ENCODE measurements at regions not wholly inside any gene's neighbourhood (a gene's known extent, or its start where the extent isn't known, plus 50 kb on each side); places are given as distances from the start of the nearest gene placed in this dataset.
"Not testable (repeated sequence)": the region's sequence is repeated elsewhere in the genome, so short reads cannot be mapped to it uniquely, and the experiment has no call there.

DNA sequence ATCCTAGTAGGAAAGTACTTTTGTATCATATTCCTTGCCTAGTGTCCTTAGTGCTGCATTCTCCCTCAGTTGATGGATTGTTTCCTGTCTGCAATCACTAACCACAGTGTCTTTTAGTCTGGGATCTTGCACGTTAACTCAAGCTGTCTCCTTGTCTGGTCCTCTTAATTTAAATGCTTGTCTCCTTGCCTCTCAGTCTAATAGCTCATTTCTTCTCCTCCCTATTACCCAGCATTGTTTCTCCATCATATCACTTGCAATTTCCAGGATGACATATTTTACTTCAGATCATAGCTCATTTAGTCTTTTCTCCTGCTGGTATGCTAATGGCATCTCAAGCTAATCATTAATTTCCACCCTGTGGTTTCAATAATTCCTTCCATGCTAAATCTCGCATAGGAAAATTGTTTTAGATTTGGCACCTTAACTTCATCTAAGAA, 2052.0 kb upstream of the C9orf72 start:
- no peak overlapping the region for H3K4me3 ChIP-seq
- H3K4me1 ChIP-seq: no peaks in the 10 kb centered on the region
- TF ChIP-seq POLR2A (IDR thresholded peaks at IDR 0.05): no peak
- TF ChIP-seq EP300 (IDR thresholded peaks at IDR 0.05): no peak
- TF ChIP-seq POLR2AphosphoS5 (IDR thresholded peaks at IDR 0.05): no peak
- TF ChIP-seq, protein P1, sequence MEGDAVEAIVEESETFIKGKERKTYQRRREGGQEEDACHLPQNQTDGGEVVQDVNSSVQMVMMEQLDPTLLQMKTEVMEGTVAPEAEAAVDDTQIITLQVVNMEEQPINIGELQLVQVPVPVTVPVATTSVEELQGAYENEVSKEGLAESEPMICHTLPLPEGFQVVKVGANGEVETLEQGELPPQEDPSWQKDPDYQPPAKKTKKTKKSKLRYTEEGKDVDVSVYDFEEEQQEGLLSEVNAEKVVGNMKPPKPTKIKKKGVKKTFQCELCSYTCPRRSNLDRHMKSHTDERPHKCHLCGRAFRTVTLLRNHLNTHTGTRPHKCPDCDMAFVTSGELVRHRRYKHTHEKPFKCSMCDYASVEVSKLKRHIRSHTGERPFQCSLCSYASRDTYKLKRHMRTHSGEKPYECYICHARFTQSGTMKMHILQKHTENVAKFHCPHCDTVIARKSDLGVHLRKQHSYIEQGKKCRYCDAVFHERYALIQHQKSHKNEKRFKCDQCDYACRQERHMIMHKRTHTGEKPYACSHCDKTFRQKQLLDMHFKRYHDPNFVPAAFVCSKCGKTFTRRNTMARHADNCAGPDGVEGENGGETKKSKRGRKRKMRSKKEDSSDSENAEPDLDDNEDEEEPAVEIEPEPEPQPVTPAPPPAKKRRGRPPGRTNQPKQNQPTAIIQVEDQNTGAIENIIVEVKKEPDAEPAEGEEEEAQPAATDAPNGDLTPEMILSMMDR (IDR thresholded peaks at IDR 0.05): no peak
- intact Hi-C loops (cut with DNase I): no loop called here
- no peak overlapping the region for H3K27ac ChIP-seq
- WGBS, 2 donors: 22 to 37% methylated on average over 2 of the region's 2 CpGs
- H3K36me3 ChIP-seq: no peaks in the 10 kb centered on the region
- DNase-seq: no peak
- no peaks in the 10 kb centered on the region for H3K9me3 ChIP-seq
- H3K27me3 ChIP-seq: no peaks in the 10 kb centered on the region

DNA sequence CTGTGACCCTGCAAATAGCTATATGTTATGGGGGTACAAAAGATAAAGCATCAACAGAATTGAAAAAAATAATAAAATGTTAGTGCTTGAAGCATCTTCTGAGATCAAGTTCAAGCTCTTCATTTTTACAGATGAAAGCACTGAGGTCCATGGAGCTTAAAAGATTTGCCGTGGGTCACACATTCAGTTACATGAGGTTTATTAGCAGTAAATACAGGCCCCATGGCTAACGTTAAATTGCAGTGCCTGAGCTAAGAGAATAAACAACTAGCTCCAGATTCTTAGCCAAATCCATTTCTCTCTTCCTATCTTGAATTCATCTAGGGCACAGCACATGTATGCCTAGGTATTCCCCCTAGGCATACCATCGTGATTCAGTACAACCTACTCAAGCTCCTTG, 2052.7 kb upstream of the C9orf72 start:
- Histone ChIP-seq H3K4me3 (no peak overlapping the region), H3K27me3 (no peaks in the 10 kb centered on the region), H3K27ac (no peak overlapping the region), H3K36me3 (no peaks in the 10 kb centered on the region), H3K4me1 (no peaks in the 10 kb centered on the region), H3K9me3 (no peaks in the 10 kb centered on the region)
- TF ChIP-seq, protein P1 (IDR thresholded peaks at IDR 0.05): no peak
- no peak for TF ChIP-seq POLR2A (IDR thresholded peaks at IDR 0.05)
- no peak for DNase-seq
- WGBS, 2 donors: 59 to 62% methylated on average over 3 of the region's 3 CpGs
- intact Hi-C loops (cut with DNase I): no loop called here

- H3K4me3 ChIP-seq; H3K4me1 ChIP-seq; H3K27ac ChIP-seq; DNase-seq; intact Hi-C loops (cut with DNase I); H3K27me3 ChIP-seq; H3K36me3 ChIP-seq; H3K9me3 ChIP-seq: not testable (repeated sequence)
- WGBS, 2 donors: 76 to 79% methylated on average over 1 of the region's 1 CpG
These were observed 2055.6 kb upstream of the C9orf72 start for GRCh38 chr9:29628856-29629255.

DNA sequence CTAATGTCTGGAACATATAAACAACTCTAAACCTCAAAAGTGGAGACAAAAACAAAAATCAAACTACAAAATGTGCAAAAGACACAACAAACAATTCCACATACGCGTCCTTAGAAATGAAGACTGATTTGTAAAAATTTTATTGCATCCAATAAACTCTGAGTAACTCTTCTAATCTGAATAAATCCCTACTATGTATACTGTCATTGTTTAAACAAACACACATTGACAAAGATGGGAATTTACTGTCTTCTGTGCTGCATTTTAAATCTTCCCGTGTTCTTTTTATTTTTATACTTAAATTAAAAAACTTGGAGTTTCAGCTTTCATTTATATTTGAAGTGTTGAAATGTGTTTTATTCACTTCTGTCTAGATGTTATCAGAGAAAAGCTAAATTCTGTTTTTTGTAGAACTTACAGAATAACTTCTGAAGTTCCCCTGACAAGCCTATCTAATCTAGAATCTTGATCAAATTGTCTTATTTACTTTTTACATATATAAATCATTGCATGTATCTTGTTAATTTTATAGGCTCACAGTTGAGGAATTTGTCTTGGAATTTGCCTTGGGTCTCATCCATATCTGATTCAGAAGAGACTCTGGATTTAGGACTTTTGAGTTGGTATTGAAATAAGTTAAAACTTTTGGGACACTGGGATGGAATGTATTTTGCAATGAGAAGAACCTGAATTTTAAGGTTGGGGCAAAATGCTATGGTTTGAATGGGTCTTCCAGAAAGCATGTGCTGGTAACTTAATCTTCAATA, 2064.4 kb upstream of the C9orf72 start:
- no peaks in the 10 kb centered on the region for H3K4me1 ChIP-seq
- no peaks in the 10 kb centered on the region for H3K27me3 ChIP-seq
- H3K9me3 ChIP-seq: no peaks in the 10 kb centered on the region
- TF ChIP-seq, protein P1 (IDR thresholded peaks at IDR 0.05): no peak
- no peak for TF ChIP-seq POLR2A (IDR thresholded peaks at IDR 0.05)
- TF ChIP-seq EP300 (IDR thresholded peaks at IDR 0.05): no peak
- no peak for TF ChIP-seq POLR2AphosphoS5 (IDR thresholded peaks at IDR 0.05)
- 38 to 49% methylated on average over 3 of the region's 3 CpGs for WGBS, 2 donors
- DNase-seq: no peak
- H3K36me3 ChIP-seq: no peaks in the 10 kb centered on the region
- intact Hi-C loops (cut with DNase I): no loop called here
- no peak overlapping the region for H3K27ac ChIP-seq
- H3K4me3 ChIP-seq: no peak overlapping the region

DNA sequence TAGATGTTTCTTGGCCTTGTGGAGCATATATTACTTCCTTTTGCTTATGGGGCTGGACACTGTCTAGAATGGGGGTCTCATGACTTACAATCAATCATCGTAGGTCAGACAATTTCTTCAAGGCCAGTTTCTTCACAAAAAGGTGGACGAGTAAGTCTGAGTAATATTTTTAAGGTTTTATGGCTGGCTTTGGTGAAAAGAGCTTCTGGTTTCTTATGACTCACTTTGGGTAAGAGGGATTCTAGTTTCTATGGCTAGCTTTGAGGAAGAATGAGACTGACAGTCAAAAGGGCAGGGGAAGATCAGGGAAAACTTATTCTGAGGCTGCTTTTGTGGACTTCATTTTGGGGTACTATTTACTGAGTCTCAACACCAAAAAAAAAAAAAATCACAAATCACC, 2067.2 kb upstream of the C9orf72 start:
- no peaks in the 10 kb centered on the region for H3K9me3 ChIP-seq
- no peaks in the 10 kb centered on the region for H3K36me3 ChIP-seq
- no peak for DNase-seq
- no peak overlapping the region for H3K27ac ChIP-seq
- no peaks in the 10 kb centered on the region for H3K4me1 ChIP-seq
- WGBS, 2 donors: 56 to 79% methylated on average over 2 of the region's 2 CpGs
- no peaks in the 10 kb centered on the region for H3K27me3 ChIP-seq
- intact Hi-C loops (cut with DNase I): no loop called here
- TF ChIP-seq, protein P1 (IDR thresholded peaks at IDR 0.05): no peak
- TF ChIP-seq EP300 (IDR thresholded peaks at IDR 0.05): no peak
- no peak for TF ChIP-seq POLR2A (IDR thresholded peaks at IDR 0.05)
- no peak for TF ChIP-seq POLR2AphosphoS5 (IDR thresholded peaks at IDR 0.05)
- no peak overlapping the region for H3K4me3 ChIP-seq

All from sigmoid colon (tissue), 6 donors.